HG02885 (cell line): ENCODE measurements at regions not wholly inside any gene's neighbourhood (a gene's known extent, or its start where the extent isn't known, plus 50 kb on each side); places are given as distances from the start of the nearest gene placed in this dataset.
"Not testable (repeated sequence)": the region's sequence is repeated elsewhere in the genome, so short reads cannot be mapped to it uniquely, and the experiment has no call there.

Experiments used
- ATAC-seq: cut with Tn5 transposase; IDR thresholded peaks from one replicate; pipeline ENCODE4 v1.9.1; 2021; ENCODE audit warnings: mild to moderate bottlenecking; ENCODE audit not compliant: unreplicated experiment, poor library complexity

DNA sequence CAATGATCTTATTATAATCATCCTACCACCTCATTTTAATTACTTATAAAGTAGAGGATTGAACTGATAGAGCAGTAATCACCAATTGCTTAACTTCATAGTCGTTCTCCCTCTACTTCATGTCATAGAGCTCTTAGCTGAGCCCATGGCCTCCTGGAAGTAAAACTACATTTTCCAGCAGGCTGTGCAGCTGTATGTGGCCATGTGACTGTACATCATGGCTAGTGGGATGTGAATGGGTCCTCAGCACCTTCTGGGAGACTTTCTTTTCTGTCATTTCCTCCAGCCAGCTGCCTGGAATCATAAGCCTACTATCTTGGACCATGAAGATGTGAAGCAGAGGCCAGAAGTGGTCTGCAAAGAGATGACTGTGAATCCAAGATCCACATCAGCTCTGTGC is 128.7 kb upstream of the SKOR2 start:
- no peak for ATAC-seq

DNA sequence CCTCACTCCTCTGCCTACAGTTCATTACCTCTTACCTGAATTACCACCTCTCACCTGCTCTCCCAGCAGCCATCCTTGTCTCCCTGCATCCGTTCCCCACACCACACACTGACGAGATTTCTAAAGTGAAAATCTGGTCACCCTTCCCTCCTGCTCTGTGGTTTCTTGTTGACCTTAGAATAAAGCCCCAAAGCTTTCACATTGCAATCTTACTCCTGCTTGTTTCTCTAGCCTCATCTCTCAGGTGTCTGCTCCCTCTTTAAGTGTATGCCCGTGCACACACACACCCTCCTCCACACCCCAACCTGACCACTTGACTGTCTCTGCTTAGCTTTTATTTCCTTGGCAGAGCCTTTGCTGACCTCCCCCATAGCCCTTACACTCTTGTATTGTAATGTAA is 122.0 kb upstream of the SKOR2 start:
- ATAC-seq = no peak

DNA sequence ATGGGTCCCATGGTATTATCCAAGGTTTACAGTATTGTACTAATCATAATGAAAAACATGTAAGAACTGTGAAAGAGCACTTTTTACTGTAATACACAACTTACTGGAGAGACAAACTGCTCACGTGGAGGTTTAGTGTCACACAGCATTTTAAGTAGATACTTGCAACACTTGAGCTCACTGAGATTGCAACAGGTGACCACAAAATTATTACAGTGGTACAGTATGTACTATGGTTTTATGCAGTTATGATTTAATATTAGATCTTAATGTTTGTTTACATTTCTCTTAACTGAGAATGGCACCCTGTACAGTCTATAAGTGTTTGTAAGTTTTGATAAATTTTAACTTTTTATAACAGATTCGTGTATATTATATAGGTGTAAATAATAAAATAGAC is 118.6 kb upstream of the SKOR2 start:
- no peak for ATAC-seq

DNA sequence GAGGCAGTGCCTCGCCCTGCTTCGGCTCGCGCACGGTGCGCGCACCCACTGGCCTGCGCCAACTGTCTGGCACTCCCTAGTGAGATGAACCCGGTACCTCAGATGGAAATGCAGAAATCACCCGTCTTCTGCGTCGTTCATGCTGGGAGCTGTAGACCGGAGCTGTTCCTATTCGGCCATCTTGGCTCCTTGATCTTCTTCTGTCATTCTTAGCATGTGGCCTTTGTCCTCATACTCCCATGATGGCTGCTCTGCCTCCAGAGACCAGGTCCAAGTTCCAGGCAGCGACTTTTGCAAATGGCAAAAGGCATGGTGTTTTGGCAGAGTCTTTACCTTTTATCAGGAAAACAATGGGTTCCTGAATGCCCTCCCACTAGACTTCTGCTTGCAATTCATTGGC is 102.6 kb upstream of the SKOR2 start:
- not testable (repeated sequence) for ATAC-seq

DNA sequence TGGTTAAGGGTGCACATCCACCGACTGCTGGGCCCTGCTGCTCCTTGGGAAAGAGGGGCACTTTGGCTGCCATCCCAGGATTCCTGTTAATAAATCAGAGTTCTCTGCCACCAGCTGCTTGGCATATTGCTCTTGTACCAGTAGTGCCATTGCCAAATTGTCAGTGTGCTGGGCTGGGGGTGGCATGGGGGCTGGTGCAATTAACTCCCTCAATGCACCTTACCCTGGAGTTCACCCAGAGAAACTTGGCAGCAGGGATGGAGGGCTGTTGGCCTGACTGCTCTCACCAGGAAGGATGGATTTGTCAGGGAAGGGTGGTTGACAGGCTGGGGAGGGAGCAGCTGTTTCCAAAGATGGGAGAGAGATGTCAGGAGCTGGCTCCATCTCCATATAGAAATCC is 94.6 kb upstream of the SKOR2 start:
- no peak for ATAC-seq

DNA sequence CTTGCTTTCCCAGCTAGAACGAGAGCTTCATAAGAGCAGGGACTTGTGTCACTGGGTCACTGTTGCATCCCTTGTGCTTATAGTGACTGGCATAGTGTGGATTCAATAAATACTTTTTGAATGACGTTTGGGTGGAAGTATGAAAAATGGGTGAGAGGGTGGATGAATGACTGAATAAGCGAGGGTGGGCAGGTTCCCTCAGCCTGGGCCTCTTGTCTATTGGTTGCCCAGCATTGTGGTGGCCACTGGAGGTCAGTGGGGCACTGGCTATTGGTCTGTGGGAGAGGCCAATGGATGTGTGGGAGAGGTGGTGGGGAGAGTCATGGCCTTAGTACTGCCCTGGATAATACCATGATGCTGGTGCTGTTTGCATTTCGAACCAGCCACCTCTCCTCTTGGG is 93.8 kb upstream of the SKOR2 start:
- no peak for ATAC-seq

DNA sequence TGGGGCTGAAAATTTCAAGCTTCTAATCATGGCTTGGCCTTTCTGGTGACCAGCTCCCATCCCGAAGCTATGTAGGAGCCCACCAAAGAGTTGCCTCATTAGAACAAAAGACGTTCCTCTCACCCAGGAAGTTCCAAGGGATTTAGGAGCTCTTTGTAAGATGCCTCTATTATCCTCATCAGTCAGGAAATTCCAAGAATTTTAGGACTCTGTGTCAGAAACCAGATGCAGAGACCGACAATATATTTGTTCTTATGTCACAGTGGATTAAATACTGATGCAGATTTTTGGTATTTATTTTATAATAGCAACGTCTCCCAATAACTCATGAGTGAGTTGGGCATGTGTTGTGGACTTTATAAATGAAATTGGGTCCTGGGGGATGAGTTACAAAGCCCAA is 91.8 kb upstream of the SKOR2 start:
- ATAC-seq = no peak

DNA sequence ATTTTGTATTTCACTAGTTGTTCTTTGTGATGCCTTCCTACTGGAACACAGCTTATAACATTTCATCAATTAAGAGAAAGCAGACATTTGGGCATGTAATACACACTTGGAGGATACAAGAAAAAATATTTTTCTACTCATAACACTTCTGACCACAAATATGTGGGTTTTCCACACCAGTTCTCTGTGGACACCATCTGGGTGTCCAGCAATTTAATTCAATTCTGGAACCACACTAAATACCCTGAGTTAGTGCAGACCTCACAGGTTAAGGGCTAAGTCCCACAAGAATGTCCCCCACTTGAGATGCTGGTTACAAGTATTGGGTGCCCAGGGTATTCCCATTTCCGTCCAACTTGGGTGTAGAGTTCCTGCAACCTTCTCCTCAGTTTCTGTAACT is 91.1 kb upstream of the SKOR2 start:
- no peak for ATAC-seq

DNA sequence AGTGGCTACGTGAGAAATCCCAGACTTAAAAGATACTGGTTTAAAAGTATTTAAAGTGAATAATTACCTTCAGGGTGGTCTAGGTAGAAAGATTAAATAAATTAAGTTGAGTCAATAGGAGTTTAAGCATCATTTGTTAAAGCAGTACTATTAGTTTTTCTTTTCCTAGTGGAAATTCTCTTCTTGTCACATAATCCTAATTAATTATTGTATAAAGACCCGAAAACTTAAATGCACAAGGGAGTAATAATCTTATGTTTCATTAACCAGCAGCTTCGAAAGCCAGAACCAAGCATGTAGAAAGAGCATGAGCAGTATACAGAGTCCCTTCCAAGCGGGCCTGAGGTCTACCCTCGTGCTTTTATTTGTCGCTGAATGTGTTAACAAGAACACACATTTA is 90.2 kb upstream of the SKOR2 start:
- ATAC-seq = no peak

DNA sequence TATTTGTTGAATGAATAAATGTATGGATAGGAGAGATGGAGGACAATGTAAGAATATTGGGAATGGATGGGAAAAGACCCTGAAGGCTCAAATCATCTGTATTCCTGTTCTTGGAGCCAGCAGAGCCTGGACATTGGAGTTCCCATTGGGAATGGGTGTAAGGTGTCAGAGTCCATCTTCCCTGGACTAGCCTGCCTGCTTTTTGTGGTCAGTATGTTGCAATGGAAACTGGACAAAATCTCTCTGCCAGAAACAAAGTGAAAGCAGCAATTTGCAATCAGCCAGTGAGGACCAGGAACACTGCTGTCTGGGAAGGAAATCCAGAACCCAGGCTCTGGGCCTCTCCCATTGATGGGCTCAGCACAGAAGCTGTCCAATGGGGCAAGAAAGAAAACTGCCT is 83.5 kb upstream of the SKOR2 start:
- ATAC-seq = no peak

DNA sequence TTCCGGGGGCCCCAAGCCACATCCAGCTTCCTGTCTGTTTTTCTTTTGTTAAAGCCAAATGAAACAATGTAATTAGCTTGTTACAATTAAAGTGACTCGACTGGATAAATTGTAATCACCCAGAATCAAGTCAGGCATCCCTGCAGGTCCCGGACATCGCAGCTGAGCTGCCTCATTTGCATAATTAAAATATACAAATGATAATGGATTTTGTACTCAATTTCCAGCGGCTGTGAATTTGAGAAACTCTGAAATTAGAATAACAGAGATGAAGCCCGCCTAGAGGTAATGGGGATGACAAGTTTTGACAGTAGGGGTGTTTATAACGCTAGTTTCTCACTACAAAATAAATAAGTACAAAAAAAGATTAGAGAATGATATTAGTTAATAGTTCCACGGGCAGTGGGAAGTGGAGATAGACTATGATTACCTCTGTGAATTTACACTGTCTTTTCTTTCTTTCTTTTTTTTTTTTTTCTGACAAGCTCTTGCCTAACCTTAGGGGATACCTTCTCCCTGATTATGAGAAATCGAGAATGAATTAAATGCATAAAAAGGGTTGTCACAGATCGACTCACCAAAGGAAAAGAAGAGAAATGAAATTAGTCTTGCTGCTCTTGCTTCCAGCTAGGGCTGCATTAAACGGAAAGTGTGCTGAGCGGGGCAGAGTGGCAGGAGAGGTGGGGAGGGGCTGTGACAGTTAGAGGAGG is 82.6 kb upstream of the SKOR2 start:
- ATAC-seq = no peak

DNA sequence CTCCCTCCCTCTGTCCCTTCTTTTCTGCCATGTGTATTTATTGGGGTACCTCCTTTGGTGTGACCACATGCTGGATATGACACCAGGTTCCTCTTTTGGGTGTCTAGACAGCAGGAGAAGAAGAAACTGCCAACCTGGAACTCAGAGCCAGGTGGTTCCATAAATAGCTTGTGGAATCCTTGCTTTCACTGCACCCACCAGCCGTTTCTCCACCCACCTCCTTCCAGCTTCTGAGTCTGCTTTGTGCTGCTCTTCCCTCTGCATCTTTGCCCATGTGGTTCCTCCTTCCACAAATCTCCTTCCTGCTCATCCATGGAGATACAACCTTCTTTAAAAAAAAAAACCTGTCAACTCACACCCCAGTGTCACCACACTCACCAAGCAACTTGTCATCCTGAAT is 80.2 kb upstream of the SKOR2 start:
- no peak for ATAC-seq

DNA sequence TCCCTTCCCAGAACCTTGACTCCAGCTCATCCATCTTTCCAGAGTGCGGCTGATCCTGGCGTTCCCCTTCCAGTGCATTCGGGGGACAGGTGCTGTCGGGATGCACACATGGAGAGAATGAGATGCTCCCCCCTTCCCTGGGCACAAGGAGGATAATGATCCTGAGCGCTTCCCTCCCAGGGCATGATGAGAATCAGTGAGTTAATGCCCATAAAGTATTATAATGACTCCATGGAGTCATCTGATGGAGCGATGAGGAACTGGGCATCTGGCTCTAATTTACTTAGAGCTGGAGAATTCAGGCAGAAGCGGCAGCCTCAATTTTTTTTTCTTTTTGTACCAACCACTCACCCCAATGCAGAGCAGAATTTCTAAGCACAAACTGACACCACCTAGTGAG is 79.6 kb upstream of the SKOR2 start:
- no peak for ATAC-seq

DNA sequence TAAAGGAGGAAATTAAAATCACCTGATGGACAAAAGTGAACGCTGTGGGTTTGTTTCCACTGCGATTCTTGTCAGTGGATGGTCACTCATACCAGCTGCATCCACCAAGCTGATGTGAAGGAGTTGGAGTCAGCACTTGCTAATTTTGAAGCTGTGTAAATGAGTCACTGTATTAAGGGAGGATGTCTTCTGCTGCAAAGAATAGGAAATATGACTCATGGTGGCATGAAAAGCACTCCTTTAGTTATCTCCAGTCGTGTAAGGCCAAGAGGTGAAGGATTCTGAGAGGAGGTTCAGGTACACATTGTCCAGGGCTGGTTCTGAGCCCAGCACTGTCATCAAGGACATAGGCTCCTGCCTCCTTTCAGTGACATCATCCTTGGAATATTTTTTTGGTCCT is 71.7 kb upstream of the SKOR2 start:
- ATAC-seq = no peak

DNA sequence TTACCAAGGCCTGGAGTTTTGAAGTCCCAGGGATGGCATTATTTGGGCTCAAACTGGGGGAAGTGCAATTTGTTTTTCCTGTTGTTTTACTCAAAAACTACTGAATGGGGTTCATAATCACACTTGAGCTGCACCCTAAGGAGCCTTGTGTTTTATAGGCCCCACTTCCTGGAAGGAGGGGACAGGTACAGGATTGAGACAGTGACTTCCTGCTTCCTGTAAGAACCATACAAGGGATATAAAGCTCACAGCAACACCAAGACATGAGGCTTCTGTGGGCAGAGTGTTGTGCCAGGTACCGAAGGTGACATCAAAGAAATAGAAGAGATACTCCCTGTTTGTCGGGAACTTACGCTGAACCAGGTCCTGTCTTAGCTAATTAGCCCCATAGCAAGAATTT is 70.4 kb upstream of the SKOR2 start:
- no peak for ATAC-seq

DNA sequence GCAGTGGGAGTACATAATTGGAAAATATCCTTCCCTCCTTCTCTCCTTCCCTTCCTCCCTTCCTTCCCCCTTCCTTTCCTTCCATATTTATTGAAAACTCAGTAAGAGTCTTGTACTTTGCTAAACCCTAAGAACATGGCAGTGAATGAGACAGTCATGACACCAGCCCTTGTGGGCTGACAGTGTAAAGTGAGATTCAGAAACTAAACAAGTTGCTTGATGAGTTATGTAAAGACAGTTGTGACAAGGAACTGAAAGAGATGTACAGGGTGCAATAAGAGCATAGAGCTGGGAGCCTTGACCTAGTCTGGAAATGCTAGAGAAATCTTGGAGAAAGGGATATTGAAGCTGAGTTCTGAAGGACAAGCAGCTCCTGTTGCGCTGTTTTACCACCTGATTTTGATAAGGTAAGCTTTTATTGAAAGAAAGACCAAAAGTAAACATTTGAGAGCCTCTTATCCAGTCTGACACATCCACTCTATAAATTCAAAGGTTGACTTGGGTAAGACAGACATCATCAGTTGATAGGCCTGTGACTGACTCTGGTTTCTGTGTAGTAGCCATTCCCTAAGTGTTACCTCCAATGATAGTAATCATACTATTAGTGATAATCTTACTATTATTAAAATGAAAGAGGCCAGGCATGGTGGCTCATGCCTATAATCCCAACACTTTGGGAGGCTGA is 66.5 kb upstream of the SKOR2 start:
- ATAC-seq = no peak

DNA sequence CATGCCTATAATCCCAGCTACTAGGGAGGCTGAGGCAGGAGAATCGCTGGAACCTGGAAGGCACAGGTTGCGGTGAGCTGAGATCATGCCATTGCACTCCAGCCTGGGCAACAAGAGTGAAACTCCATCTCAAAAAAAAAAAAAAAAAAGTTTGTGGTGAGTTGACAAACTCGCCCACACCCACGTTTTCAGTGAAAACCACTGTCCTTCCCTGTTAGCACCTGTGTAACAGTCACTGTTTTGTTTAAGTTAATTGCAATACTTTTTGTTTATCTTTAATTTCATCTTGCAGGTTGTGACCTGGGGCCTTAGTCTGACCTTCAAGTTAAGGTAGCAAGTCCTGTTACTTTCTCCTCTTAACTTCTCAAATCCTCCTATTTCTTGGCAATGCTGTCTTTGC is 65.5 kb upstream of the SKOR2 start:
- ATAC-seq = no peak

DNA sequence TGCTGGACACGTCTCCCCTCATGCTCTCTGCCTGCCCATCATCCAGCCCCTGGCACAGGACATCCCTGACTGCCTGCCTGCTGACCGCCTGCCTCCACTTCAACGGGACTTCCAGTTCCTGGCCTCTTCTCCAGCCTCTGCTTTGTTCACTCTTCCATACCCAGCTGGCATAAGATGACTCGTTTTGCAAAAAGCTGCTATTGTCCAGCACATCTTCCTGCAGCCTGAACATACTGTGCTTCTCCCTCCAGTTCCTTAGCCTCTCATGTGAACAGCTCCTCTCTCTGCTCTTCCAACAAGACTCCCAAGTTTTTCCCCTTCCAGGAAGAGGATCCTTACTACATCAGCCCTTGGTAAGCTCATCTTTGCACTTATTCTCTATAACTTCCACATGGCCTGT is 62.4 kb upstream of the SKOR2 start:
- no peak for ATAC-seq

DNA sequence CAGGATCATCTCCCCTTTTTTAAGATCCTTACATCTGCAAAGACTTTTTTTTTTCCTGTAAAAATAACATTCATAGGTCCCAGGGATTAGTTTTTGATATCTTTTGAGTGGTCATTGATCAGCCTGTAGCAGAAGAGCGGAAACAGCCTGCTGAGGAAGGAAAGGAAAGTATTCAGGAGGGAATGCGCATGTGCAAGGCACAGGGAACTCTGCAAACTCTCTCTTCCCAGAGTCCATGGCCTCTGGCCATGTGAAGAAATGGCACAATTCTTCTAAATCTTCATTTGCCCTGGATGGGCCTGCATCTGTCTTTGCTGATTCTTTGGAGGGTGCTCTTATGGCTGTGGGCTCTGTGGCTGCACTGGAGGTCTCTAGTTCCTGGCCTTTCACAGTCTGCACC is 60.1 kb upstream of the SKOR2 start:
- ATAC-seq = no peak
